ENCODE measurements at regions not wholly inside any gene's neighbourhood (a gene's known extent, or its start where the extent isn't known, plus 50 kb on each side); places are given as distances from the start of the nearest gene placed in this dataset.

DNA sequence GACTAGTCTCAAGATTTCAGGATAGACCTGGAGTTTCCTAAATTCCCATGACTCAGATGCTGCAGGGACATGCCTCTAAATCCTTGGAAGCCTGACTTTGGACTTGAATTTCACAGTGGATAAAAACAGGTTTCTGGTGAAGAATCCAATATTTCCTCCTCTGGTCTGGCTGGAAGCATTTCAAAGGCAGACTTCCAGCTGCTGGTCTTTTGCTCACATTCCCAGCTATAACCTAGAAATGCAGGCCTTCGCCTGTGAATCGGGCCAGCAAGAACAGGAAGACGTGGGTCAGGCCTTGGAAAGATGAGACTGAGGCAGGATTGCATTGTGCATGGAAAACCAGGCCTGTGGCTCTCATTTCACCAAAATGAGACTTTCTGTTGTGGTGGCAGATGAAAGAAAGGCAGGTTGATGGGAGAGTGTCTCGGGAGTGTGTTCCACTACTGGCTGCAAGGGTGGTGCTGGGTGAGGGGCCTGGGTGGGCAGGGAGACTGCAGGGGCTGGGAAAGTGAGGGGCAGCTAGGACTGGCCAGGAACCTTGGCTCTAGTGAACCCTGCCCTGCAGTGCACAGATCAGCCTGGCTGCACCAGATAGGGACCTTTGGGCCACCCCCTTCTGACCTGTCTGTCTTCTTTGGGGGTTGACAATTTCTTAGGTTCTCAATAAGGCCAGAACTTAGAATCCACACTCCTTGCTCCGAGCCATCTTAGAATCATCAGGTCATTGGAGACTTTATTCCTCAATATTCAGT, 488.8 kb upstream of the MKI67 start:
- DNase-seq = peak in 1 of 2 donors; percentile 5

DNA sequence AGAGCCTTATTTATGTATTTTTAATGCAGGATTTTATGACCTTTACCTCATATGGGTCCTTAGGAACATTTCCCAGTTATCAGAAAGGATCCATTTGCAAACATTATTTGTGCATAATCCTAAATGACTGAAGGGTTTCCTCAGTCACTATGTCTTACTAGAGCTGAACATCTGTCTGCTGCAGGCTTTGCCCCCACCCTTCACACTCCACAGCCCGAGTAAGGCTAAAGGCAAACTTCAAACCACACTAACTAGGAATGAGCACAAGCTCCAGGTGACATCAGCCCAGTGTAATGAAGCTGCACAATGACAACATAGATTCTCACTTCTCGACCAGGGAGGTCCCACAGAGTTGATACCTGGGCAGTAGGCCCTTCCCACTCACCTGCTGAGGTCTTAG, 491.3 kb upstream of the MKI67 start:
- no peak for DNase-seq

DNA sequence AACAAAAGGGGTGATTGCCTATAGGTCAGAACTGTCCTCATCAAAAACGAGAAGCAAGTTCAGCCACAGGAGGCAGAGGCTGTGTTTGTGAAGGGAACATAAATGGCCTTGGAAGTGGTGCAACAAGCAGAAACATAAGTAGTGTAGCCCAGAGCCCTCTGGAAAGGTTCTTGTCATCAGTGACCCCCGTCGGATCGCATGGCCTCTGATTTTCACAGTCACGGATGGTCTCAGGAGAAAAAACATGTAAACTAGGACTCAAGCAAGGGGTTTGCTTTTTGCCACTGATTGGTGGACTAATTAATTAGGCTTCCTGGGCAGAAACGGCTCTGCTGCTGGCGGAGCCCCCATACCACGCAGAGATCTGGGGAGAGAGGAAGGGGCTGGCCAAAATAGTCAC, 496.5 kb upstream of the MKI67 start:
- no peak for DNase-seq

DNA sequence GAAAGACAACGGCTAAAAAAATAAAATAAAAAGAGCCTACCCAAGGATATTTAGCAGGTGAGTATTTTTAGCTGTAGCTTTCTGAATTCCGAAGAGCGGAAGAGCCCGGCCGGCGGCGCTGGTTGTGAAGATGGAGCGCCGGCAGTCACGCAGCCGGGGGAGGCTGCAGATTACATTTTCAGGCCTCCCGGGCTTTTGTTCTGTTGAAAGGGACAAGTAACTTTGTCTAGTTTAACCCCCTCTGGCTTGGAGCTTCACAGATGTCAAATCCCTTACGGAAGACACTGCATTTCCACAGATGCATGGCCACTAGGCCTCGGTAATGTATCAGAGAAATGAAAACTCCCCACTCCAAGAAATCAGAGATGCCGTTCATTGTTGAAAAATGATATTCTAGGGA, 497.6 kb upstream of the MKI67 start:
- DNase-seq = no peak

DNA sequence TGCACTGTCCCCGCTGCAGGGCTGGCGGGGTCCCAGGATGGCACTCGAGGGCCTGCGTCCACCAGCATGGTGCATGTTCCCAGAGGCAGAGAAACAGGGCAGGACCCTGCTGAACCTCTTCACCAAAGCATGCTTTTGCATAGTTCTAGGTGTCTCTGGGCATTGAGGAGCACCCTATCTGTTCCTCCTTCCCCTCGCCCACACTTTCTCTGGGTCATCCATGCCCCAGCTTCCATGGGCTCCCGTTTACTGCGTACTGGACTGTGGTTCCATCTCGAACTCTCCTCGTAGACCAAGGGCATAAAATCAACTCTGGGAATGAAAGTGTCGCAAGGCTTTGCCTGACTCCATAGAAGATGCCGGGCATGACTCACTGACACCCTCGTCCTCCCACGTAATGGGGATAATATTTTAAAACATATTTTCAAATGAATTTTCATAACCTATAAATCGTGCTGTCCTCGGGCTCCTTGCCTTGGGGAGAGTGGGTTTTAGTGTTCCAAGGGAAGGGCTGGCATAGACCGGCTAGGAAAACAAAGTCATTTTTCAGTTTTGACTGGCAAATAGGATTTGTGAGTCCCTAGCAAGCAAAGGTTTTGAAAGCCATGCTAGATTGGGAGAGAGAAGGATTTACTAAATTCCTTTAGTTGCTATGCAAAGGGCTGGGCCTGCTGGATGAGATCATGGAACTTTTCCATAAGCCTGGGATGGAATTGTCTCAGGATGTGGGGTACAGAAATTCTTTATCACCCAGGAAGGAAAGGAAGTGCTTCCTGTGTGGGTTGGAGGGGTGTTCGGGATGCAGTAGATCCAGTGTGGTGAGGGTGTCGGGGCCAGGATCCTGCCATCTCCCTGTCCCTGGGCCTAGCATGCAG, 498.7 kb upstream of the MKI67 start:
- no peak for DNase-seq

DNA sequence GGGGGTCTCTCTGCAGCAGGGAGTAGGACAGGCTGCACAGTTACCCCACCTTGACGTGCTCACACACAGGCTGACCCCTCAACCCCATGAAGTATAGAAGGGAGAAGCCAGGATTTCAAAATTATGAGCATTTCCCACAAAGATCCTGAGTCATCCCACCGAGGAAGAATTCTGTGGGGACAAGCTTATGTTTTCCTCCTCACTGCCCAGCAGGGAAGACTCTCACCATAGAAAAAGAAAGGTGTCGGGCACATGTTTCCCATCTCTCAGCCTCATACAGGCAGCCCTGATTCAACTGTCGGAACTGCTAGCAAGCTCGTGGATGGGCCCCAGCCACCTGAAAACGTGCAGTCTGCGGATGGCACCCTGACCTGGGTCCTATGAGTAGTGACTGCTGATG, 499.7 kb upstream of the MKI67 start:
- no peak for DNase-seq

DNA sequence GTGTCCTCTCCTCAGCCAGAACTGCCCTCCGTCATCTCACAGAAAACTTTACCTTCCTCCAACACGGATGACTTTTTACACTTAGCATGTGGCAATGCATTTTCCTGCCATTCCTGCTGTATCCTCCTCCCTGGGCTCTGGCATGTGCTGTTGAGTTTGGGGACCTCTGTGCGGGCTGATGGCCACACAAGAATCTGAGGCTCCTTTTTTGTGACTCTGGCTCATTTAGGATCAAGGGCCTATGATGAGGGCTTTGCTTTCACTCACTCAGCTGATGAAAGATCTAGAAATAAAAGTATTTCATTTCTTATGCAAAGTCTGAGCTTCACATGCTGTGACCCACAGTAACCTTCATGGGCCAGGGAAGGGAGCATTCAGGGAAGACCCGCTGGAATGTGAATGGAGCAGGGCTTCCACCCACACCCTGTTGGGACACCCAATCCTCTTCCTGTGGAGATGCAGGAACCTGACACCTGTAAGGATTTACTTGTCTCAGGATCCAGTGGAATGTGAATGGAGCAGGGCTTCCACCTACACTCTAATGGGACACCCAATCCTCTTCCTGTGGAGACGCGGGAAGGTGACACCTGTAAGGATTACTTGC, 500.3 kb upstream of the MKI67 start:
- no peak for DNase-seq

DNA sequence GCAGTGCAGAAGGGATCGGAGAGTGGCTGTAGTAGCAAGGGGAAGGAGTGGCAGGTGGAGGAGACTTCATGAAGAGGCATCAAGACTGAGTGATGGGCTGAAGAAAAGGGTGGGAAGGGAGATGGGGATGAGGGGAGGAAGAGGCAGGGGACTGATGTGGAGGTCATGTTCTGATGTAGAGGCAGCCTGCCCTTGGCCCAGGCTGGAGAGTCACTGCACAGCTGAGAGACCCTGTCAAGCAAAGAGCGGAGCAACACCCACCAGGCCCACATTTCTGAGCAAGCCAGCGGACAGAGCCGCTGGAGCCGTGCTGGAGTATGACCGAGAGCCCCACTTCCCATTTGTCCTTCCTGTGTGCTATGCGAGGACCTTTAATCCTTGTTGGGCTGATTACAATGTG, 501.6 kb upstream of the MKI67 start:
- no peak for DNase-seq

DNA sequence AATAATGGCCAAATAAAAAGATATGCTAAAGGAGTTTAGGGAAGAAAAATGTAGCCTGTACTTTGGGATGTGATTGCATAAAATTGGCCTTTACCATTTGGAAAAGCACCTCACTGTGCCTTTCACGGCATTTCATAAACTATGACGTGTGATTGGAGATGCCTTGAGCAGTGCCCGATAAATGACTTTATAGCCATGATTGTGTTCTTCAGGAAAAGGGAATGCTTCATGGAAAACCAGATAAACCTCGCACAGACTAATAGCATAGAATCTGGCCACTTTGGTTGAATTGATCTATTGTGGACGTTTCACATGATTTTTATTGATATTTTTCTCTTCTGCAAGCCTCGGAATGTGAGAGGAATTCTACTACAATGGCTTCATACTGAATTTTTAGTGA, 502.0 kb upstream of the MKI67 start:
- DNase-seq = no peak

DNA sequence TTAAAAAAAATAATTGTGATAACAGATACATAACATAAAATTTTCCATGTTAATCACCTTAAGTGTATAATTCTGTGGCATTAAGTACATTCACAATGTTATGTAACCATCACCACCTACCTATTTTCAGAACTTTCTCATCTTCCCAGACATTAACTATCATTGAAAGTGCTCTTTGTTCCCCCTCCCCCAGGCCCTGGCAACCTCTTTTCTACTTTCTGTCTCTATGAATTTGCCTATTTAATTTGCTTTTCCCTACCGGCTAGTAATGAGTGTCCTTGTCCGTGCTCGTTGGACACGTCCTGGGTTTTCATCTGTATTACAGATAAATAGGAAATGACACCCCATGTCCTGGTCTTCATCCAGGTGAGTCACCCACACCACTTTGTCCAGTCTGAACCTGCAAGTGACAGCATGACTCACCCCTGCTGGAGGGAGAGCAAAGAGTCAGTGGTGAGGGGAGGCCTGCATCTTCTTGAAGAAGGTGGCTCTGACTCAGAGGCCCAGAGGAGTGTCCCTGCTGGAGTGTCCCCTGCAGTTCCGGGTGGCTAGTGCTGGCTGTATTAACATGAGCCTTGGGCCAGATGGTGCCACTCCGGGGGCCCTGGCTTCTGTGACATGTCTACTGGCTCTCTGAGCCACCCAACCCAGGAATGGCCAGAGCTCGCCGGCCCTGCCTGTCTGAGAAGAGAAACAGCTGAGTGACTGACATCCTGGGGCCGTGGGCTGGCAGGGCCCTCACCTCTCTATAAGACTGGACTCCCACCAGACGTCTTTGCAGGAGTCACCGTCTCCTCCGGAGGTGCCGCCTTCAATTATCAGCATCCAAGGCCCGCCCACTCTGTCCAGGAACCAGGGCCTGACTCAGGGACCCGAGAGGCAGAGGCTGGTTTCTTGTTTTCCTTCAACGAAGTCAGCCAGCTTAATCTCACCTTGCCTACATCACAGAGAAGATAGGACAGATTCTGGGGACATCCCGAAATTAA, 503.2 kb upstream of the MKI67 start:
- no peak for DNase-seq

DNA sequence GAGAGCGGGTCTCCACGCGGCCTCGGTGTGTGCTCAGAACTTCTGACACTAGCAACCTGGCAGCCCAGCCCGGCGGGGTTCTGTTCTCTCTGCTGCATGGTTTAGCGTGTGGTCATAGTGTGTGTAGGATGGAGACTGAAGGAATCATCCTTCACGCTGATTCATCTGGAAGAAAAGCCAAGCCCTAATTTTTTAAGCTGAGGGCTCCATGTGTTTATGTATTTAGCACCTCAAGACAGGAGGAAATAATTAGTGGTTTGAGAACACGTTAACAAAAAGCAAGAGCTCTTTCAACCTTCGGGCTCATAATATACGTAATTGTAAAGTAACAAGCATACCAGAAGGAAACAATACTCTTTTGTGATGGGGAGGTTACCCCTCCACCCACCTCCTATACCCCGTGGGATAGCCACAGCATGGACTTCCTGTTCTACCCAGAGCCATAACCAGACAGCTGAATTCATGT, 504.6 kb upstream of the MKI67 start:
- no peak for DNase-seq

DNA sequence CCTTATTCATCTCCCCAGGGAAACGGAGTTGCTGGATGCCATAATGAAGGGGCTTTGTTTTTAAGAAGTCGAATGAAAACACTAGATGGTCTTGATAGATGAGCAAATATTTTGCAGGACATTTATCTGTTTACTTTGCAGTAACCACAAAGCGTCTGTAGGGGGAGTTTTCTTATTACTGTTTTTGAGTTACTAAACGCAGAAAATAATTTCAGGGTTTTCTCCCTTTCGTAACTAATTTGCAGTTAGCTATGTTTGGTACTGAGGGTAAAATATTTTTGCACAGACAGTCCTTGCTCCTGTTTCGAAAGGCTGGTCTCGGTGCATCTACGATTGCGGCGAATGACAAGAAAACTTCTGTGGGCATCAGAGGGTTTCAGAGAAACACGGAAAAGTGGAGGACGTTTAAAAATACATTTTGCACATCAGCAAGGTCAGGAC, 505.6 kb upstream of the MKI67 start:
- DNase-seq = peak in 1 of 2 donors; percentile 31

DNA sequence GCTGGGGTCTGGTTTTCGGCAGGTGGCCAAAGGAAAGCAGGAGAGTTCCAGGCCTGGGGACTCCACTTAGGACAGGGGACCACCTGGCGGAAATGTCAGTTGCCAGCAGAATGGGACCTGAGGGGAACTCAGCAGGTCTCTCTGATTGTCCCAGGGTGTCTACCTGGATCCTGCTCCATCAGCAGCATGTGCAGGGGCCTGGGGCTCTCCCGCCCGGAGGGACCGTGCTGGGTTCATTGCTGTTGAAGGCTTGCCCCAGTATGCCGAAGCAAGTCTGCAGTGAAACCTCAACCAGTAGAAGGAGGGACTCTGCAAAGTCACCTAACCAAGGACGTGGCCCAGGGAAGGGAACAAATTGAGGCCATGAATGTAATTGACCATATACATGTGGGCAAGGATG, 506.5 kb upstream of the MKI67 start:
- DNase-seq = no peak

DNA sequence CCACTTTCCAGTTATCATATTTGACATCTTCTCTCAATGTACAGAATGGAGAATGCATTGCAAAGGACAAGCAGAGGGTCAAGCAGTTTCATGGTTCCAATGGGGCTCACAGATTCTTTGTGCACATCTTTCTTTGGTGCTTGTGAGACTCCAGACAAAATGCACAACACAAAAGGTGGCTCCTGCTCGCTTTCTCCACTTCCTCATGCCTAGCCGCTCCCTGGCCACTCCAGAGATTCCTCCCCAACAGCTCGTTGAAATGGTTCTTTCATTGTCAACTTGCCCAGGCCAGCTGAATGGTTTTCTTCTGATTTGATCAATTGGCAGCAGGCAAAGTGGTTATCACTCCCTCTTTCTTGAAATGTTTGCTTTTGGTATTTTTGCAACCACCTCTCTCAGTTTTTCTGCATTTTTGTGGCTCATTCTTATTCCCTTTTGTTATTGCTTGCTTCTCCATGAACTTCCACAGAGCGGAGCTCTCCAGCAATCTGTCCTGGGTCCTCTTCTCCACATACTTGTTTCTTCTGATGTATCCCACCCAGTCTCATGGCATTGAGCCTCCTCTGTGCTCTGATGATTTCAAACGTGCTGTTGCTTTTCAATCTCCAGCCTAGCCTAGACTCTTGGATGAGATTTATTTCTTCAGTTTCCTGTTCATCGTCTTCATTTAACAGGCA, 507.8 kb upstream of the MKI67 start:
- peak in 1 of 2 donors; percentile 16 for DNase-seq

DNA sequence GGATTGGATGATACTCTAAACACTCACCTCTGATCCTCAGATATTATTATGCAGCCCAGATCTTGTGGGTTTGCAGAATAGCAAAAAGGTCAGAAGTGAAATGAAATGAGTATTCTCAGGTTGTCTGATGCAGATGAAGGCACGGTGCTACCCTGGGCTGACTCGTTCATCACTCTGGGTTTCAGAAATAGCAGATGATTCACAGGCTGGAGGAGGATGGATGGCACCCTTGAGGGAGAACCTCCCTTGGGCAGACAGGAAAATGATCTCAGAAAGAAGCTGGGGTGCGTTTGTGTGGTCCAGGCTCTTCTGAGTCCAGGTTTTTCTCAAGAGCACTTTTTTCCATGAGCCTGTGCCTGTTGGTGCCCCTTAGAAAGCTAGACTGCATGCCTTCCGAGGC, 515.8 kb upstream of the MKI67 start:
- DNase-seq = no peak

DNA sequence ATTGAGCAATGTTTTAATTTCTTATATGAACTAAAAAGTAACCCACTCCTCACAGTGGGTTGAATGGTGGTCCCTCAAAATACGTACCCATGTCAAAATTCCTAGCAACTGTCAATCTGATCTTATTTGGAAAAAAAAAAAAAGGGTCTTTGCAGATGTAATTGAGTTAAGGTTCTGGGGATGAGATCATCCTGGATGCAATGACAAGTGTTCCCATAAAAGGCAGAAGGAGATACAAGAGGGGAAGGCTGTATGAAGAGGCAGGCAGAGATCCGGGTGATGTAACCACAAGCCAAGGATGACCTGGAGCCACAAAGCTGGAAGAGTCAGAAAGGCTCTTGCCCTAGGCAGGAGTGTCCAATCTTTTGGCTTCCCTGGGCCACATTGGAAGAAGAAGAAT, 516.3 kb upstream of the MKI67 start:
- no peak for DNase-seq

DNA sequence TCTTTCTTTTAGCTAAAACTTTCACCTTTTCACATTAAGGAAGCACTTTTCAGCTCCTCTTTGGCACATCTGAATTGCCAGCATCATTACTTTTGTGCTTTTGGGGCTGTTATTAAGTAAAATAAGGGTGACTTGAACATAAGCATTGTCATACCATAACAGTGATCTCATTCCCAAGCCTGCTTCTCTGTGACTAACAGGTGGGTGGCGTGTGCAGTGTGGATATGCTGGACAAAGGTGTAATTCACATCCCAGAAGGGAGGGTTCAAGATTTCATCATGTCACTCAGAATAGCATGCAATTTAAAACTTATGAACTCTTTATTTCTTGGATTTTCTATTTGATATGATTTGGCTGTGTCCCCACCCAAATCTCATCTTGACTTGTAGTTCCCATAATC, 517.4 kb upstream of the MKI67 start:
- no peak for DNase-seq

DNA sequence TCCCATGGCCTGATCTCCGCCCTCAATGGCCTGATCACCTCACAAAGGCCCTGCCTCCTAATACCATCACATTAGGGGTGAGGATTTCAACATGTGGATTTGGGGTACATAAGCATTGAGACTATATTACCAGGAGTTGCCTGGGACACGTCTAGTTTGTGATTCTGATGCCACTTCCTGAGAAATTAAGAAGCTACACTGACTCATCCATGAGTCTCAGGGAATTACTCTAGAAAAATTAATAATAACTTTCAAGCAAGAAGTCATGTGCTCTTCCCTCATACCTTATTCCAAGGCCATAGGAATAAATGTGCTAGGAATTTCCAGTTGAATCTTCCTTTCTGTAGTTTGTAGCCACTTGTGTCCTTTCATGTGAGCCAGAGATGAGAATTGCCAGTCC, 519.3 kb upstream of the MKI67 start:
- DNase-seq = no peak

DNA sequence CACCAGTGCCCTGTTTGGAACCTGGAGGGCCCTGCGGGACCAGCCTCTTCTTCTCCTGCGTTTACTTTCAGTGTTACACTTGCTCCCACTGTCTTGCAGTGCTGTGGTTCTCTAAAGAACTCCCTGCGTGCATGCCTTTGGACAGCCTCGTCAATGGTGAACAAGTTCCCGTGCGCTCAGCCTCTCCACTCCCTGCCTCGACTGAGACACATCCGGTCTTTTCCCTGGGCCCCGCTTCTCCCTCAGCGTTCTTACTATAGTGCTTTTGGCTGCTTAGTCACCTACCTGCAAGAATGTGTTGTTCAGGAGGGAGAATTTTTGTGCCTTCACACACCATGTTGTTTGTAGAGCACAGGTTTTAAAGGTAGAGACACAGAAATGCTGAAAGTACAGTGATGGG, 520.7 kb upstream of the MKI67 start:
- DNase-seq = no peak

DNA sequence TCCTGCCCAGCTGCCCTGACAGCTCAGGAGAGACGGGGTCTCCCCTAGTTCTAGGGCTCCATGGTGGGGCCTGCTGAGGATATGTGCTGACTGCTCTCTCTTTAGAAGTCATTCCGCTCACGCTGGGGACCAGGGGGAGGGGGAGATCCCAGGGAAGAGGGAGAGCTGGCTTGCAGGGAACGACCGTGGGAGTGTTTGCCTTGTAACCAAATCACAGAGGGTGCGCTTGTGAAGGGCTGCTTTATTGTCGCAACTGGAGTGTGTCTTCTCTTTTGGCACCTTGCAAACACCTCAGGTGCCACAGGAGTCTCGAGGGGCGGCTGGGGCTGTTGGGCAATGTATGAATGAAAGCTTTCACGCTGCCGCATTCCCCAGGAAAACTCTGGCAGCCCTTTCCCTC, 531.3 kb upstream of the MKI67 start:
- peak; percentile 11 to 22 for DNase-seq

DNA sequence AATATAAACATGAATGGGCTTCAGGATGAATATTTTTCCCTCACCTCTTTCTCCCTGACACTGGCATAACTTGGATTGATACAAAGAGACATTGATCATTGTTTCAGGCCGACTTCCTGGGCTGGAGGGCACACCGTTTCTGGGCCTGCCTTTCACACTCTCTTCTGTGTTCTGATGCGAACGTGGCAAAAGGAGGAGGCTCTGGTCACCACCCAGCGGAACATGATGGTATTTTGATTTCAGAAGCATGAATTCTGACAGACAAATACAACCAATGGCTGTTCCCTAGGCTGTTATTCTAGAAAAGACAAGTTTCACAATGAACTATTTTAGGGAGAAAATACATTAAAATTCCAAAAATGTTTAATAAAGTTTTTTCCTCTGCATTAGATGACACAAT, 534.5 kb upstream of the MKI67 start:
- DNase-seq = no peak
